Mesothelial cell of epicardium (in vitro differentiated cells): ENCODE measurements at regions not wholly inside any gene's neighbourhood (a gene's known extent, or its start where the extent isn't known, plus 50 kb on each side); places are given as distances from the start of the nearest gene placed in this dataset.

Source experiments
- DNase-seq, 2 experiments: peaks; one replicate each; pipeline ENCODE4 v3.0.0; 2021; ENCODE audit warnings: low spot score in 2 of 2; ENCODE audit not compliant: unreplicated experiment in 2 of 2
- H3K27ac Mint-ChIP-seq: 2 replicates; pipeline ENCODE4 v1.8.0; 2021; ENCODE audit warnings: mixed read lengths
- H3K27me3 Mint-ChIP-seq: 2 replicates; pipeline ENCODE4 v1.8.0; 2021; ENCODE audit warnings: low read depth, mixed read lengths
- H3K36me3 Mint-ChIP-seq: 2 replicates; pipeline ENCODE4 v1.8.0; 2021; ENCODE audit warnings: mixed read lengths
- H3K4me1 Mint-ChIP-seq: 2 replicates; pipeline ENCODE4 v1.8.0; 2021; ENCODE audit warnings: mixed read lengths
- H3K4me3 Mint-ChIP-seq: 2 replicates; pipeline ENCODE4 v1.8.0; 2021; ENCODE audit warnings: mild to moderate bottlenecking, moderate library complexity, mixed read lengths
- H3K9me3 Mint-ChIP-seq: 2 replicates; pipeline ENCODE4 v1.8.0; 2021; ENCODE audit warnings: mixed read lengths
- CTCF ChIP-seq: fragments of 200-600 bp; sonication (generic); IDR thresholded peaks from one replicate; pipeline ENCODE4 v1.5.0; 2021; ENCODE audit warnings: antibody characterized with exemption; ENCODE audit not compliant: unreplicated experiment

- H3K27me3 Mint-ChIP-seq: no peaks in the 10 kb centered on the region
- no peak for TF ChIP-seq CTCF
- H3K4me3 Mint-ChIP-seq: no peak overlapping the region
- DNase-seq: no peak
- no peak overlapping the region for H3K27ac Mint-ChIP-seq
- no peaks in the 10 kb centered on the region for H3K36me3 Mint-ChIP-seq
- no peaks in the 10 kb centered on the region for H3K9me3 Mint-ChIP-seq
- peaks cover 15% of the 10 kb centered on the region for H3K4me1 Mint-ChIP-seq
Measured at GRCh38 chr2:180927030-180927686, 53.2 kb upstream of the UBE2E3 start.

GRCh38 chr2:180925700-180926099, 54.7 kb upstream of the UBE2E3 start:
- no peak overlapping the region for H3K4me3 Mint-ChIP-seq
- no peak for DNase-seq
- TF ChIP-seq CTCF: no peak
- no peaks in the 10 kb centered on the region for H3K27me3 Mint-ChIP-seq
- H3K9me3 Mint-ChIP-seq: no peaks in the 10 kb centered on the region
- no peak overlapping the region for H3K27ac Mint-ChIP-seq
- H3K4me1 Mint-ChIP-seq: peaks cover 21% of the 10 kb centered on the region
- H3K36me3 Mint-ChIP-seq: no peaks in the 10 kb centered on the region

- Mint-ChIP-seq H3K27ac (no peak overlapping the region), H3K27me3 (no peaks in the 10 kb centered on the region), H3K9me3 (no peaks in the 10 kb centered on the region), H3K36me3 (no peaks in the 10 kb centered on the region), H3K4me3 (no peak overlapping the region), H3K4me1 (peaks cover 21% of the 10 kb centered on the region)
- no peak for DNase-seq
- no peak for TF ChIP-seq CTCF
Measured at GRCh38 chr2:180924063-180924462, 56.3 kb upstream of the UBE2E3 start.

GRCh38 chr2:180910831-180911665, 69.4 kb upstream of the UBE2E3 start:
- DNase-seq: no peak
- Mint-ChIP-seq H3K27me3 (no peaks in the 10 kb centered on the region), H3K36me3 (no peaks in the 10 kb centered on the region), H3K9me3 (no peaks in the 10 kb centered on the region), H3K4me1 (peaks cover 18% of the 10 kb centered on the region), H3K27ac (no peak overlapping the region), H3K4me3 (no peak overlapping the region)
- no peak for TF ChIP-seq CTCF

- Mint-ChIP-seq H3K27ac (no peak overlapping the region), H3K36me3 (no peaks in the 10 kb centered on the region), H3K9me3 (no peaks in the 10 kb centered on the region), H3K4me1 (peaks cover 48% of the 10 kb centered on the region), H3K4me3 (no peak overlapping the region), H3K27me3 (no peaks in the 10 kb centered on the region)
- no peak for DNase-seq
- no peak for TF ChIP-seq CTCF
Measured at GRCh38 chr2:180907731-180908130, 72.7 kb upstream of the UBE2E3 start.
